Natural killer cell treated with Interleukin-12 subunit alpha and Interleukin-12 subunit beta and Interleukin-15 and Interleukin-18, amount 100 ng/mL, for 72 hours (primary cell): ENCODE measurements at regions not wholly inside any gene's neighbourhood (a gene's known extent, or its start where the extent isn't known, plus 50 kb on each side); places are given as distances from the start of the nearest gene placed in this dataset.
A peak's percentile ranks its signal among the peaks of the same experiment; 100 is the strongest.

Experiments
- ATAC-seq, 2 donors: fragments of 150-1000 bp; cut with Tn5 transposase in 1 of 2; sonication (Bioruptor Pico), chemical (Tn5 transposase) in 1 of 2; 2 replicates each; pipeline ENCODE4 v1.10.0; 2021
- DNase-seq: peaks from one replicate; pipeline ENCODE4 v3.0.0; 2022; ENCODE audit warnings: low spot score
- H3K27ac Mint-ChIP-seq, 2 donors: 1 replicate in 1 of 2; 2 replicates in 1 of 2; pipeline ENCODE4 v1.8.0; 2022; ENCODE audit warnings: mixed read lengths in 2 of 2, mild to moderate bottlenecking in 1 of 2, moderate library complexity in 1 of 2
- H3K27me3 Mint-ChIP-seq, 2 donors: 1 replicate in 1 of 2; 2 replicates in 1 of 2; pipeline ENCODE4 v1.8.0; 2022; ENCODE audit warnings: mixed read lengths in 2 of 2
- H3K36me3 Mint-ChIP-seq: one replicate; pipeline ENCODE4 v1.8.0; 2022; ENCODE audit warnings: mixed read lengths
- H3K4me1 Mint-ChIP-seq, 2 donors: 1 replicate in 1 of 2; 2 replicates in 1 of 2; pipeline ENCODE4 v1.8.0; 2022; ENCODE audit warnings: low read depth in 2 of 2, mixed read lengths in 2 of 2, mild to moderate bottlenecking in 1 of 2
- H3K4me3 Mint-ChIP-seq: one replicate; pipeline ENCODE4 v1.8.0; 2022; ENCODE audit warnings: mixed read lengths
- H3K9me3 Mint-ChIP-seq: 2 replicates; pipeline ENCODE4 v1.8.0; 2022; ENCODE audit warnings: mixed read lengths

DNA sequence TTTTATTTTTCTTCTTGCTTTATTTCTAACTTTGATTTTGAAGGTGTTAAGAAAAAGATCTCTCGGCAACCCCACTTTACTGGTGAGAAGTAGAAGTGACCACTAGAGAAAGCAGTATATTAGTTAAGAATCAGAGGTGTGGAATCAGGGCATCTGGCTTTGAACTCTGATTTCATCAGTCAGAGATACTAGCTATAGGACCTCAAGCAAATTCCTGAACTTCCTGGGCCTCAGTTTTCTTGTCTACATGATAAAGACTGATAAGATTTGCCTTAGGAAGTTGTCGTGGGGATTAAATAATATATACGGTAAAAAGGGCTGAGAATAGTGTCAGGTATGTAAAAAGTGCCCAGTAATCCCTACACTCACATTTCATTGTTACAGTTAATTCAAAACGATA lies 440.3 kb upstream of the CRIM1 start:
- H3K27me3 Mint-ChIP-seq = peaks cover 7 to 11% of the 10 kb centered on the region in 2 donors
- H3K9me3 Mint-ChIP-seq = no peaks in the 10 kb centered on the region
- no peak for DNase-seq
- no peak overlapping the region for H3K27ac Mint-ChIP-seq
- H3K4me1 Mint-ChIP-seq = peaks cover 0 to 9% of the 10 kb centered on the region in 2 donors
- ATAC-seq = no peak
- H3K36me3 Mint-ChIP-seq = no peaks in the 10 kb centered on the region
- no peak overlapping the region for H3K4me3 Mint-ChIP-seq

DNA sequence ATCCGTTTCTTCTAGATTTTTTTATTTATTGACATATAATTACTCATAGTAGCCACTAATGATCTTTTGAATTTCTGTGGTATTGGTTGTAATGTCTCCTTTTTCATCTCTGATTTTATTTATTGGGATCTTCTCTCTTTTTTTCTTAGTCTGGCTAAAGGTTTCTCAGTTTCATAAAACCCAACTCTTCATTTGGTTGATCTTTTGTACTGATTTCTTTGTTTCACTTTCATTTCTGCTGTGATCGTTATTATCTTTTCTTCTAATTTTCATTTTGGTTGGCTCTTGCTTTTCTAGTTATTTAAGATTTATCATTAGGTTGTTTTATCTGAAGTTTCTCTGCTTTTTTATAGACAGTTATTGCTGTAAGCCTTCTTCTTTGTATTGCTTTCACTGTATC lies 463.6 kb upstream of the CRIM1 start:
- H3K36me3 Mint-ChIP-seq = no peaks in the 10 kb centered on the region
- peak overlapping the region; percentile 67 for H3K4me3 Mint-ChIP-seq
- peak overlapping the region in 1 of 2 donors; percentile 0 for H3K27ac Mint-ChIP-seq
- no peaks in the 10 kb centered on the region for H3K9me3 Mint-ChIP-seq
- no peak for DNase-seq
- no peak for ATAC-seq
- peaks cover 0 to 7% of the 10 kb centered on the region in 2 donors for H3K27me3 Mint-ChIP-seq
- H3K4me1 Mint-ChIP-seq = peaks cover 5 to 9% of the 10 kb centered on the region in 2 donors

DNA sequence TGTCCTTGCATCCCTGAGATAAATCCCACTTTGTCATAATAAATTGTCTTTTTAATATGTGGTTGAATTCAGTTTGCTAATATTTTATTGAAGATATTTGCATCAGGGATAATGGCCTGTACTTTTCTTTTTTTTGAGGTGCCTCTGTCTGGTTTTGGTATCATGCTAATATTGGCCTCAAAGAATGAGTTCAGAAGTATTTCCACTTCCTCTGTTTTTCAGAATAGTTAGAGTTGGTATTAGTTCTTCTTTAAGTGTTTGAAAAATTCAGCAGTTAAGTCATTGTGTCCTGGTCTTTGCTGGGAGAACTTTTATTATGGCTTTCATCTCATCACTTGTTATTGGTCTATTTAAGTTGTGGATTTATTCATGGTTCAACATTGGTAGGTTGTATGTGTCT lies 464.1 kb upstream of the CRIM1 start:
- H3K4me1 Mint-ChIP-seq = peaks cover 5 to 9% of the 10 kb centered on the region in 2 donors
- no peaks in the 10 kb centered on the region for H3K36me3 Mint-ChIP-seq
- ATAC-seq (no peak), DNase-seq (no peak)
- peak overlapping the region in 1 of 2 donors; percentile 0 for H3K27ac Mint-ChIP-seq
- H3K27me3 Mint-ChIP-seq = peaks cover 0 to 7% of the 10 kb centered on the region in 2 donors
- peak overlapping the region; percentile 67 for H3K4me3 Mint-ChIP-seq
- H3K9me3 Mint-ChIP-seq = no peaks in the 10 kb centered on the region

DNA sequence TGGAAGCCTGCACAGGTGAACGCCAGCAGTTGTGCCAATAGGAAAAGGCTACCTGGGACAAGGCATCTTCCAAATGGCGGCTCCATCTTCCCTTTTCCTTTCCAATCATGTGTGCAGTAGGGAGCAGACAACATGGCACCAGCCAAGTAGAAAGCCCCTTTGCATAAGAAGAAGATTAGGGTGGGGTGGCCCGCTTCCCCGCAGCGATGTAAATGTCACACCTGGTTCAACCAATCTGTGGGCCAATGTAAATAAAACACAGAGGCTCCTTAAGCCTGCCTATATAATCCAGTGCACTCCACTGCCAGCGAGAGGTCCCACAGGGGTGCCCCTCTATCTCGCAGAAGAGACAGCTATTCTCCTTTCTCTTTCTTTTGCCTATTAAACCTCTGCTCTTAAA lies 468.4 kb upstream of the CRIM1 start:
- Mint-ChIP-seq H3K27me3 (peaks cover 0 to 4% of the 10 kb centered on the region in 2 donors), H3K4me3 (no peak overlapping the region), H3K4me1 (peaks cover 4 to 7% of the 10 kb centered on the region in 2 donors), H3K9me3 (no peaks in the 10 kb centered on the region), H3K36me3 (no peaks in the 10 kb centered on the region), H3K27ac (no peak overlapping the region)
- ATAC-seq = no peak
- no peak for DNase-seq

DNA sequence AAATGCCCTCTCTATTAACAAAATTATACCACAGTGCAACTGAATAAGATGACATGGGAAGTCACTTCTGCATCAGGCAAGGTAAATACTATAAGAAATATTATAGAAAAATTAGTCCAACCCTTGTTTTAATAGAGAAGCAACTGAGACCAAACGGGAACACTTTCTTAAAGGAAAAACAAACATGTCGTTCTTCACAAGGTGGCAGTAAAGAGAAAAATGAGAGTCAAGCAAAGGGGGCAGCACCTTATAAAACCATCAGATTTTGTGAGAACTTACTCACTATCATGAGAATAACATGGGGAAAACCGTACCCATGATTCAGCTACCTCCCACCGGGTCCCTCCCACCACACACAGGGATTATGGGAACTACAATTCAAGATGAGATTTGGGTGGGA lies 481.7 kb upstream of the CRIM1 start:
- no peaks in the 10 kb centered on the region for H3K36me3 Mint-ChIP-seq

DNA sequence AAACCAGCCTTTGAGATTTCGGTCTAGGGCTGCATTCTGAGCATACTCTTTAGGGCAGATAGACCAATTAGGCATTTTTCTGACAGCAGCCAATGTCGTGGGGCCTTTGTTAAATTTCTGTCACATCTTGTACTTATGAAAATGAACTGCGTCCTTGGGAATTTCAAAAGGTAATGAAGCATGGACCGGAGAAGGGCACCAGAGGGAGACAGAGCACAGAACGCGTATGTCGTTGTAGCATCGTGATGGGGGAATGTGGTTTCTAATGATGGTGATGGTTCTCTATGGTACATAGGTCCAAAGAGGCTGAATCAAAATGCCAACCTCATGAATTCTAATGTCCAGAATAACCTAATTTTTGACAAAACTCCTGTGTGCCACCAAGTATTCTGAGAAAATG lies 483.9 kb upstream of the CRIM1 start:
- Mint-ChIP-seq H3K4me1 (no peaks in the 10 kb centered on the region), H3K9me3 (no peaks in the 10 kb centered on the region), H3K4me3 (no peak overlapping the region), H3K36me3 (no peaks in the 10 kb centered on the region), H3K27ac (no peak overlapping the region), H3K27me3 (peaks cover 23 to 28% of the 10 kb centered on the region in 2 donors)
- no peak for DNase-seq
- no peak for ATAC-seq

More for the DNA sequence above, 481.7 kb upstream of the CRIM1 start:
- H3K27ac Mint-ChIP-seq = no peak overlapping the region
- H3K9me3 Mint-ChIP-seq = no peaks in the 10 kb centered on the region
- no peak for DNase-seq
- H3K4me3 Mint-ChIP-seq = no peak overlapping the region
- ATAC-seq = no peak
- no peaks in the 10 kb centered on the region for H3K4me1 Mint-ChIP-seq
- peaks cover 20% of the 10 kb centered on the region in 2 donors for H3K27me3 Mint-ChIP-seq

DNA sequence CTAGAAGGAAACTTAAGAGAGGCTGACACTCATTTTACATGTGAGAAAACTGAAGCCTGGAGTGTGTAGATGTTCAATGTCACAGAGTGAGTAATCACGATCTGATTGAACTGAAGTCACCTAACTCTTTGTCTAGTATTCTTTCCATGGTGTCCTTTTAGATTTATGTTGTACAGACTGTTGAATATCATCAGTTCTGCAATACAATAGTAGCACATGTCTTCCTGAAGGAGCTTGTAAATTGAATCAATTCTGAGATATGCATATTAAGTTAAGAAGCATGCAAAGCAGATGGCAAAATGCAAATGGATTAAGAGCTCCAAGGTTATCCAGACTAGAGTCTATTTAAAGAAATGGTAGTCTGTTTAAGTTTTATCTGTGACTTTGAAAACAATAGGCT lies 484.9 kb upstream of the CRIM1 start:
- no peaks in the 10 kb centered on the region for H3K36me3 Mint-ChIP-seq
- H3K4me1 Mint-ChIP-seq = no peaks in the 10 kb centered on the region
- no peak for DNase-seq
- H3K9me3 Mint-ChIP-seq = no peaks in the 10 kb centered on the region
- no peak for ATAC-seq
- H3K27ac Mint-ChIP-seq = no peak overlapping the region
- H3K27me3 Mint-ChIP-seq = peaks cover 26 to 35% of the 10 kb centered on the region in 2 donors
- no peak overlapping the region for H3K4me3 Mint-ChIP-seq

DNA sequence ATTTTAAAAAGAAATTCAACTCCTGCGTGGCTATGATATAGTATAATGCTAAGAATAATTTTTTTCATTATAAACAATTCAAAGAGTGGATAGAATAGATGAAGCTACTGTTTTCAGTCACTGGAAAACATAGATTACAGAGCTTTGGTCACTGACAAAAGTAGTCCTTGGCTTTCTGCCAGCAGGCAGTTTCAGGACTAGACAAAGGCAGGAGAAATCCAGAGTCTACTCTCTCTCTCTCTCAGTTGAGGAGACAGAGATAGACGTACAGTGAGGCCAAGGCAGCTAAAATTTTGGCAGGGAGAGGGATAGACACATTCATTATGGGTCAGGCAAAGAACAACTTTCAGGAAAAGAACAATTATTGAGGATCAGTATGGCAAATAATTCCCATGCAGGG lies 491.4 kb upstream of the CRIM1 start:
- ATAC-seq = no peak
- Mint-ChIP-seq H3K27me3 (peaks cover 30 to 46% of the 10 kb centered on the region in 2 donors), H3K4me3 (no peak overlapping the region), H3K4me1 (no peaks in the 10 kb centered on the region), H3K9me3 (no peaks in the 10 kb centered on the region), H3K27ac (no peak overlapping the region), H3K36me3 (no peaks in the 10 kb centered on the region)
- DNase-seq = no peak

DNA sequence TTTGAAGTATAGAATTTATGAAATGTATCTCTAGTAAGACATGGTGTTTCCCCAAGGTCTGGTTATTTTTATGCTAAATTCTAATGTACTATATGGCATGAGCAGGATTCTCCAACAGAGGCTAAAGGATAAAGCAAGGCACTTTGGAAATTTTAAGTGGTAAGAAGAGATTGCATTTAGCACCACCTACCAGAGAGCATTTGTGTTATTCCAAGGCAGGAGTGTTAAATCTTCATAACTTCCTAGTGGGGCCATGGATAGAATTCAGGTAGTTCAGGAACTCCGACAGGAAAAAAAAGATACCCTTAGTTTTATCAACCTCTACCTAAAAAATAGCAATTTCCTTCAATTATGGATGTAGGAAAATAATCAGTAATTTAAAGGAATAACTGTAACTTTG lies 497.4 kb upstream of the CRIM1 start:
- no peak for ATAC-seq
- peaks cover 21 to 30% of the 10 kb centered on the region in 2 donors for H3K27me3 Mint-ChIP-seq
- H3K4me1 Mint-ChIP-seq = no peaks in the 10 kb centered on the region
- H3K4me3 Mint-ChIP-seq = no peak overlapping the region
- no peaks in the 10 kb centered on the region for H3K36me3 Mint-ChIP-seq
- H3K9me3 Mint-ChIP-seq = no peaks in the 10 kb centered on the region
- H3K27ac Mint-ChIP-seq = no peak overlapping the region
- no peak for DNase-seq

DNA sequence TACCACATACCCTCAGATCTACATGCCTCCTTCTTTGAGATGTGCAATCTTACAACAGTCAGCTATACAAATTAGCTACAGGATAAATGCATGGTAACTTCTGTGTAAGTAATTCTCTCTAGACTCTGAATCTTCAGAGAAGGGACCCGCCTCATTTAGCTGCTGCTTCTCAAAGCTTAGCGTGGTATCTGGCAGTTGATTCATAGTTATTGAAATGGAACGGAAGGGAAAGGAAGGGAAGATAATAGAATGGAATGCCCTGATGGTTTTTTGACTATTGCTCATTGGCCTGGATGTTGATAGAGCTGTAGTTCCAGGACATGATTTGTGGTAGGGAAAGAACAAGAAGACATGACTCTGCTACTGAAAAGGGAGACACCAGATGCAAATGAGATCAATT lies 498.1 kb upstream of the CRIM1 start:
- no peak for ATAC-seq
- Mint-ChIP-seq H3K27ac (no peak overlapping the region), H3K27me3 (peaks cover 21 to 33% of the 10 kb centered on the region in 2 donors), H3K4me3 (no peak overlapping the region), H3K4me1 (no peaks in the 10 kb centered on the region), H3K36me3 (no peaks in the 10 kb centered on the region), H3K9me3 (no peaks in the 10 kb centered on the region)
- DNase-seq = no peak

DNA sequence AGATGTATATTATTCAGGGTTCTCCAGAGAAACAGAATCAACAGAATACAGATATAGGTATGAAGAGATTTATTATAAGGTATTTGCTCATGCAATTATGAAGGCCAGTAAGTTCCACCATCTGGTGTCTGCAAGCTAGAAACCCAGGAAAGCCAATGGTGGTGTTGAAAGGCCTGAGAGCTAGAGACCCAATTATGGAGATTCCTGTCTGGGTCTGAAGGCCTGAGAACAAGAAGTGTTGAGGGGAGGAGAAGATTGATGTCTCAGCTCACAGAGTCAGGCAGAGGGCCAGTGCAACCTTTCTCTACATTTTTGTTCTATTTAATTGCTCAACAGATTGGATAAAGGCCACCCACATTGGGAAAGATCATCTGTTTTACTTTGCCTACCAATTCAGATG lies 524.2 kb upstream of the CRIM1 start:
- Mint-ChIP-seq H3K4me1 (no peaks in the 10 kb centered on the region), H3K27me3 (peaks cover 5% of the 10 kb centered on the region in 2 donors), H3K27ac (no peak overlapping the region), H3K4me3 (no peak overlapping the region), H3K36me3 (no peaks in the 10 kb centered on the region), H3K9me3 (no peaks in the 10 kb centered on the region)
- no peak for ATAC-seq
- no peak for DNase-seq

DNA sequence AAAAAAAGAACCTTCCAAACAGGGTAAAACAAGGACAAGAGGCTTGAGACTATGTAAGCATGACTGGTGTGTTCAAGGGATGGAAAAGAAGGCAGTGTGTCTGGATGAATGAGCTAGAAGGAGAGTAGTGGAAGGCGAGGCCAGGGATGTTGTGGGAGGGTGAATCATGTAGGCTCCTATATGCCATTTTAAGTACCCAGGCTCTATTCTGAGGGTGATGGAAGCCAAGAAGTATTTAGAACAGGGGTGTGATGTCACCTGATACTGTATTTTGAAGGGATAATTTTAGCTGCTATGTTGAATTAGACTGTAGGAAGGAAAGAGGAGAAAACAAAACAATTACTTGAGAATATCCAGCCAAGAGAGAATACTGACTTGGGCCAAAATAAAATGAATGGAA lies 524.7 kb upstream of the CRIM1 start:
- ATAC-seq (no peak), DNase-seq (no peak)
- Mint-ChIP-seq H3K4me1 (no peaks in the 10 kb centered on the region), H3K4me3 (no peak overlapping the region), H3K27me3 (peaks cover 3 to 5% of the 10 kb centered on the region in 2 donors), H3K9me3 (no peaks in the 10 kb centered on the region), H3K27ac (no peak overlapping the region), H3K36me3 (no peaks in the 10 kb centered on the region)

DNA sequence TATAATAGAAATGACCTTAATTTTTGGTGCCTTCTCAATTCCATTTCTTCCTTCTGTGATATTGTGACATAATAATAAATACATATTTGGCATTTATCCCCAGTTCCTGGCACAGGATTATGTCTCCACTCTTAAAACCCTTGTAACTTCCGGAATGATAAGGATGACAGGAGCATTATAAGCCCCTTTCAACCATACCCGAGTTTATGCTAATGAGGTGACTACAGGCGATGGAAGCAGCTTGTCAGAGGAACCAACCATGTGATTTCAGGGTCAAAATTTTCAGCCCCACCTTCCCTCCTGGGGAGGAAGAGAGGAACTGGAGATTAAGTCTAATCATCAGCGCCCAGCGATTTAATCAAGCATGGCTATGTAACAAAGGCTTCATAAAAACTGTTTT lies 528.5 kb upstream of the CRIM1 start:
- H3K36me3 Mint-ChIP-seq = no peaks in the 10 kb centered on the region
- DNase-seq (no peak), ATAC-seq (no peak)
- peaks cover 7 to 9% of the 10 kb centered on the region in 2 donors for H3K27me3 Mint-ChIP-seq
- no peaks in the 10 kb centered on the region for H3K9me3 Mint-ChIP-seq
- no peaks in the 10 kb centered on the region for H3K4me1 Mint-ChIP-seq
- H3K4me3 Mint-ChIP-seq = no peak overlapping the region
- H3K27ac Mint-ChIP-seq = no peak overlapping the region

DNA sequence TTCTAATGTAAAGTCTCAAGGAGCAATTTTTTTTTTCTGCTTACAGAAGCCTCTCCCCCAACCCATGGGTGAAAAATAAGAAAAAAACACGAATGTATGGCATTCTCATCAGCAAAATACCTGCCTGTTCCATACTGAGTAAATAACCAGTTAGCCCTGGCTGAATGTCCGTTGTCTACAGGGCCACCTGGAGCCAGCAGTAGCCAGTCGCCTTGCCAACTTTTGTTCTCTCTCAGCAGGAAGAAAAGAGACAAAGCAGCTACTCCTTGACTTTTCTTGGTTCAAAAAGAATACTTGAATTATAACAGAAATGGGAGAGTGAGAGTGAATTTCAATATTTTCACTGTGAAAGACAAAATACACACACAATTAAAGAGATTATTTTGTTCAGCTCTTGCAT lies 532.9 kb upstream of the CRIM1 start:
- ATAC-seq = no peak
- Mint-ChIP-seq H3K9me3 (no peaks in the 10 kb centered on the region), H3K4me1 (no peaks in the 10 kb centered on the region), H3K4me3 (no peak overlapping the region), H3K27me3 (peaks cover 12 to 29% of the 10 kb centered on the region in 2 donors), H3K27ac (no peak overlapping the region), H3K36me3 (no peaks in the 10 kb centered on the region)
- no peak for DNase-seq

DNA sequence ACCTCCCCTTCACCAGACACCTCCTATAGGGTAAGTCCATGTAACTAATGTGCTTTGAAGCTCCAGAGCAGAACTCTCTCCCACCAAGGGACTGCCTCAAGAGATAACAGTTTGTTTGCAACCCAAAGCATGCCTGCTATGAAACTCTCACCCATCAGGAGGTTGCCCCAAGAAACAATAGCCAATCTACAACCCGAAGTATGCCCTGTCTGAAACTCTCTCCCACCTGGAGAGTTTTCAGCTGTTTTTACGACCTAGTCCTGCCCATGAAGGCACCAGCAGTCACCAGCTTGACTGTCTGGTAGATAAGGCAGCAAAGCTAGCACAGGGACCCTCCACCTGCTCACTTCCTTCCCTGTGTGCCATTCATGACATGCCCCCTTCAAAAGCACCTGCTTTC lies 533.9 kb upstream of the CRIM1 start:
- no peaks in the 10 kb centered on the region for H3K9me3 Mint-ChIP-seq
- H3K4me1 Mint-ChIP-seq = no peaks in the 10 kb centered on the region
- ATAC-seq (no peak), DNase-seq (no peak)
- H3K4me3 Mint-ChIP-seq = no peak overlapping the region
- no peak overlapping the region for H3K27ac Mint-ChIP-seq
- H3K36me3 Mint-ChIP-seq = no peaks in the 10 kb centered on the region
- H3K27me3 Mint-ChIP-seq = peaks cover 15 to 39% of the 10 kb centered on the region in 2 donors
